Panc1 (cell line): ENCODE measurements at regions not wholly inside any gene's neighbourhood (a gene's known extent, or its start where the extent isn't known, plus 50 kb on each side); places are given as distances from the start of the nearest gene placed in this dataset.
"Not testable (repeated sequence)": the region's sequence is repeated elsewhere in the genome, so short reads cannot be mapped to it uniquely, and the experiment has no call there.

Experiments used
- ATAC-seq: fragments of 200-7000 bp; cut with Tn5 transposase; 2 replicates; pipeline ENCODE4 v1.9.1; 2020; ENCODE audit warnings: mild to moderate bottlenecking, moderate library complexity
- BruUV-seq: library from RNA; stranded (reverse); fragments of 400-500 nt; replicated peaks from 2 replicates; lab custom pipeline; 2021; lab: Mats Ljungman, UMichigan
- CTCF ChIA-PET: fragments of 300-600 bp; sonication (Branson Sonifier 250); formaldehyde crosslinking; loops from one replicate; lab custom pipeline; 2022; ENCODE audit warnings: antibody characterized with exemption; lab: Charles Lee
- POLR2A ChIA-PET: fragments of 300-600 bp; sonication (Branson Sonifier 250); formaldehyde crosslinking; loops from one replicate; lab custom pipeline; 2022; ENCODE audit warnings: antibody characterized with exemption; lab: Charles Lee
- DNase-seq: peaks from one replicate; pipeline ENCODE4 v3.0.0-alpha.2; 2010; ENCODE audit warnings: low read depth, low spot score
- H3K27ac ChIP-seq: 2 replicates; pipeline ENCODE4 v1.5.1; 2011; ENCODE audit warnings: mild to moderate bottlenecking, low read length, inconsistent platforms
- H3K27me3 ChIP-seq: fragments of 200-500 bp; sonication (Bioruptor generic); 2 replicates; pipeline ENCODE4 v1.6.0; 2014; ENCODE audit warnings: low read length, inconsistent platforms; ENCODE audit not compliant: control insufficient read depth, insufficient read depth
- H3K36me3 ChIP-seq: fragments of 200-500 bp; sonication (Bioruptor generic); 2 replicates; pipeline ENCODE4 v1.5.1; 2014; ENCODE audit warnings: inconsistent platforms, mild to moderate bottlenecking, low read length, moderate library complexity; ENCODE audit not compliant: control insufficient read depth, insufficient read depth
- H3K4me1 ChIP-seq: 2 replicates; pipeline ENCODE4 v1.5.1; 2011; ENCODE audit warnings: inconsistent platforms, mild to moderate bottlenecking, low read length, moderate library complexity; ENCODE audit not compliant: control insufficient read depth, insufficient read depth
- H3K4me3 ChIP-seq, 2 experiments: 2 replicates each; pipeline ENCODE4 v1.5.1; 2011 to 2012; ENCODE audit warnings: low read depth in 2 of 2, low read length in 2 of 2, mild to moderate bottlenecking in 2 of 2, inconsistent platforms in 1 of 2, moderate library complexity in 1 of 2
- H3K9me3 ChIP-seq: fragments of 200-500 bp; sonication (Bioruptor generic); 2 replicates; pipeline ENCODE4 v1.5.1; 2014; ENCODE audit warnings: low read depth, mild to moderate bottlenecking, inconsistent platforms, low read length, moderate library complexity; ENCODE audit not compliant: control insufficient read depth, insufficient read depth
- POLR2AphosphoS5 ChIP-seq: IDR thresholded peaks from 2 replicates; pipeline ENCODE4 v1.6.1; 2012; ENCODE audit warnings: mild to moderate bottlenecking, low read depth, low read length, moderate library complexity
- SIN3A ChIP-seq: IDR thresholded peaks from 2 replicates; pipeline ENCODE4 v1.6.1; 2012; ENCODE audit warnings: low read depth, mild to moderate bottlenecking, low read length, moderate library complexity, borderline replicate concordance; ENCODE audit not compliant: insufficient read depth
- TCF7L2 ChIP-seq: IDR thresholded peaks from 2 replicates; pipeline ENCODE4 v1.6.1; 2011; ENCODE audit warnings: mild to moderate bottlenecking, low read depth, low read length, inconsistent platforms
- in situ Hi-C: cut with HindIII; loops from 2 replicates; pipeline ENCODE4 v1.10.0; 2016; ENCODE audit warnings: low sequenced_read_pairs, low pct_unique_long_range_greater_than_20kb
- intact Hi-C: fragments of 100-400 bp; cut with micrococcal nuclease; formaldehyde crosslinking; loops from one replicate; pipeline ENCODE4 v1.10.0; 2022; ENCODE audit not compliant: unreplicated experiment
- TF ChIP-seq, protein P1 (sequence below), 2 experiments: IDR thresholded peaks; 2 replicates each; pipeline ENCODE4 v1.6.1; 2011 to 2012; ENCODE audit warnings: low read depth in 2 of 2, control low read depth in 1 of 2, low read length in 1 of 2, mild to moderate bottlenecking in 1 of 2, moderate library complexity in 1 of 2; ENCODE audit not compliant: insufficient read depth in 1 of 2
- TF ChIP-seq, protein P2 (sequence below): fragments of 450-650 bp; IDR thresholded peaks from 2 replicates; pipeline ENCODE4 v1.5.1; 2017; ENCODE audit warnings: mild to moderate bottlenecking

DNA sequence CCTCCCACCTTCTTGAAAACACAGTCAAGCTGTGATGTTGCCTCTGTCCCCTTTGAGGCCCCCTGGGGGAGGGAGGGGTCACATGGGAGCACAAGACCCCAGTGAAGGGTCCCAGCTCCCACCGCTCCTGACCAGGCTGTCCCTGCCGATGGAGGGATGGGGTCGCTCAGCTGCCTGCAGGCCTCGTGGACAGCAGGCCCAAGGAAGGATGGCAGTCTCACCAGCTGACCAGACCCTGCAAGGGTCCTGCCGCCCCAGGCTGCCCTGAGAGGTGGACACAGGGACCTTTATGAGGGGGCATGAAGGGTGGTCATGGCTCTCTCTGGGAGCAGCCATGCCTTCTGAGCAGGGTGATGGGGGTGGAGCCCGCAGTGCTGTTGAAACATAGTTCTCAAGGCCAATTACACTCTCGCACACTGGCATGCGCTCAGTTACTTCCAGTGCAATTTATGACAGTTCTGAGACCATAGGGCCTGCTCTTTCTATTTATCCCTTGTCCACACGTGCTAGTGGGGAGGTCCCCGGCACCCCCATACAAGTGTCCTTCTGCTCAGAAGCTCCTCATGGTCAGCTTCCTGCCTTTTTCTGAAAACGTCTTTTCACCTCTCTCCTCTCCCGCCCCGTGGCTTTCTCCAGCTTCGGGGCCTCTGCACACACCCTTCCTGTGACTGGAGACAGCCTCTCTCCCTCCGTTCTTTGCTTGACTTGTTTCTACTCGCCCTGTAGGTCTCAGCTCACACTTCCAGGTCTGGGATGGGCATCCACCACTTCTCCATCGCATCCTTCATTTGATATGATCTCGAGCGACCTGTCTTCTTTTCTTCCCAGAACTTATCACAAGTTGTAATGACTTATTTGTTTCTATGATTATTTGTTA lies 313.1 kb downstream of the ADGRD1 start:
- H3K4me1 ChIP-seq, result no peaks in the 10 kb centered on the region
- CTCF ChIA-PET, result no interaction called here

DNA sequence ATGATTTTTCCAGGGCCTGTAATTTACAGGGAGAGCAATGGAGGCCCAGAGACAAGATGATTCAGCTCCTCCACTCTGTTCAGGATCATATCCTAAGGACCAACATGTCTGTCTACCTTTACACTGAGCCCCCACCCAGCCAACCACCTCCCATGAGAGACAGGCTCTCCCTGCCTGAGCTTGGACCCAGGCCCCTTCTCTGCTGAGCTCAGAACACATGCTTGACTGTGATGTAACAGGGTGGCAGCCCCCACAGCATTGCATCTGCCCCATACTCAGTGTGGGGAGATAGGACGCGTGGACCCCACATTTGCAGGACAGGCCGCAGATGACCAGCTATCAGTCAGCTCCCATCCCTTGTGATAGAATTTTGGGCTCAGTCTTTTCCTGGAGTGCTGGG lies 313.9 kb downstream of the ADGRD1 start:
- POLR2A ChIA-PET, result no interaction called here
- Histone ChIP-seq H3K4me1 (no peaks in the 10 kb centered on the region), H3K36me3 (no peaks in the 10 kb centered on the region), H3K4me3 (no peak overlapping the region), H3K27ac (no peak overlapping the region), H3K9me3 (no peaks in the 10 kb centered on the region), H3K27me3 (no peaks in the 10 kb centered on the region; the same call in 1 of the 2 replicates)
- no peak for DNase-seq
- ATAC-seq, result no peak
- CTCF ChIA-PET, result no interaction called here
- no TSS peak for BruUV-seq
- no peak for TF ChIP-seq TCF7L2
- TF ChIP-seq, protein P1, sequence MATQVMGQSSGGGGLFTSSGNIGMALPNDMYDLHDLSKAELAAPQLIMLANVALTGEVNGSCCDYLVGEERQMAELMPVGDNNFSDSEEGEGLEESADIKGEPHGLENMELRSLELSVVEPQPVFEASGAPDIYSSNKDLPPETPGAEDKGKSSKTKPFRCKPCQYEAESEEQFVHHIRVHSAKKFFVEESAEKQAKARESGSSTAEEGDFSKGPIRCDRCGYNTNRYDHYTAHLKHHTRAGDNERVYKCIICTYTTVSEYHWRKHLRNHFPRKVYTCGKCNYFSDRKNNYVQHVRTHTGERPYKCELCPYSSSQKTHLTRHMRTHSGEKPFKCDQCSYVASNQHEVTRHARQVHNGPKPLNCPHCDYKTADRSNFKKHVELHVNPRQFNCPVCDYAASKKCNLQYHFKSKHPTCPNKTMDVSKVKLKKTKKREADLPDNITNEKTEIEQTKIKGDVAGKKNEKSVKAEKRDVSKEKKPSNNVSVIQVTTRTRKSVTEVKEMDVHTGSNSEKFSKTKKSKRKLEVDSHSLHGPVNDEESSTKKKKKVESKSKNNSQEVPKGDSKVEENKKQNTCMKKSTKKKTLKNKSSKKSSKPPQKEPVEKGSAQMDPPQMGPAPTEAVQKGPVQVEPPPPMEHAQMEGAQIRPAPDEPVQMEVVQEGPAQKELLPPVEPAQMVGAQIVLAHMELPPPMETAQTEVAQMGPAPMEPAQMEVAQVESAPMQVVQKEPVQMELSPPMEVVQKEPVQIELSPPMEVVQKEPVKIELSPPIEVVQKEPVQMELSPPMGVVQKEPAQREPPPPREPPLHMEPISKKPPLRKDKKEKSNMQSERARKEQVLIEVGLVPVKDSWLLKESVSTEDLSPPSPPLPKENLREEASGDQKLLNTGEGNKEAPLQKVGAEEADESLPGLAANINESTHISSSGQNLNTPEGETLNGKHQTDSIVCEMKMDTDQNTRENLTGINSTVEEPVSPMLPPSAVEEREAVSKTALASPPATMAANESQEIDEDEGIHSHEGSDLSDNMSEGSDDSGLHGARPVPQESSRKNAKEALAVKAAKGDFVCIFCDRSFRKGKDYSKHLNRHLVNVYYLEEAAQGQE (IDR thresholded peaks at IDR 0.05; ENCODE audit: insufficient read depth in 1 of 2, low read depth in 2 of 2, low read length in 1 of 2), result no peak
- no peak for TF ChIP-seq SIN3A
- no peak for TF ChIP-seq POLR2AphosphoS5
- TF ChIP-seq, protein P2, sequence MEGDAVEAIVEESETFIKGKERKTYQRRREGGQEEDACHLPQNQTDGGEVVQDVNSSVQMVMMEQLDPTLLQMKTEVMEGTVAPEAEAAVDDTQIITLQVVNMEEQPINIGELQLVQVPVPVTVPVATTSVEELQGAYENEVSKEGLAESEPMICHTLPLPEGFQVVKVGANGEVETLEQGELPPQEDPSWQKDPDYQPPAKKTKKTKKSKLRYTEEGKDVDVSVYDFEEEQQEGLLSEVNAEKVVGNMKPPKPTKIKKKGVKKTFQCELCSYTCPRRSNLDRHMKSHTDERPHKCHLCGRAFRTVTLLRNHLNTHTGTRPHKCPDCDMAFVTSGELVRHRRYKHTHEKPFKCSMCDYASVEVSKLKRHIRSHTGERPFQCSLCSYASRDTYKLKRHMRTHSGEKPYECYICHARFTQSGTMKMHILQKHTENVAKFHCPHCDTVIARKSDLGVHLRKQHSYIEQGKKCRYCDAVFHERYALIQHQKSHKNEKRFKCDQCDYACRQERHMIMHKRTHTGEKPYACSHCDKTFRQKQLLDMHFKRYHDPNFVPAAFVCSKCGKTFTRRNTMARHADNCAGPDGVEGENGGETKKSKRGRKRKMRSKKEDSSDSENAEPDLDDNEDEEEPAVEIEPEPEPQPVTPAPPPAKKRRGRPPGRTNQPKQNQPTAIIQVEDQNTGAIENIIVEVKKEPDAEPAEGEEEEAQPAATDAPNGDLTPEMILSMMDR, result no peak
- in situ Hi-C loops, result no loop called here
- intact Hi-C loops, result no loop called here

More for the DNA sequence above, 313.1 kb downstream of the ADGRD1 start:
- no peaks in the 10 kb centered on the region for H3K36me3 ChIP-seq
- no peaks in the 10 kb centered on the region for H3K9me3 ChIP-seq
- no peak for ATAC-seq
- H3K27me3 ChIP-seq, result no peaks in the 10 kb centered on the region; the same call in 1 of the 2 replicates
- intact Hi-C loops, result no loop called here
- in situ Hi-C loops, result no loop called here
- TF ChIP-seq, protein P1 (IDR thresholded peaks at IDR 0.05; ENCODE audit: insufficient read depth in 1 of 2, low read depth in 2 of 2, low read length in 1 of 2), result no peak
- no peak for TF ChIP-seq POLR2AphosphoS5
- no peak for TF ChIP-seq SIN3A
- TF ChIP-seq, protein P2, result no peak
- no peak for TF ChIP-seq TCF7L2
- no TSS peak for BruUV-seq
- H3K4me3 ChIP-seq, result no peak overlapping the region
- DNase-seq, result no peak
- POLR2A ChIA-PET, result interaction anchor here (0.5 kb wide), 1 partner anchor 22 kb away, joined by 3 read pairs; no protein-coding TSS in a partner anchor
- no peak overlapping the region for H3K27ac ChIP-seq

DNA sequence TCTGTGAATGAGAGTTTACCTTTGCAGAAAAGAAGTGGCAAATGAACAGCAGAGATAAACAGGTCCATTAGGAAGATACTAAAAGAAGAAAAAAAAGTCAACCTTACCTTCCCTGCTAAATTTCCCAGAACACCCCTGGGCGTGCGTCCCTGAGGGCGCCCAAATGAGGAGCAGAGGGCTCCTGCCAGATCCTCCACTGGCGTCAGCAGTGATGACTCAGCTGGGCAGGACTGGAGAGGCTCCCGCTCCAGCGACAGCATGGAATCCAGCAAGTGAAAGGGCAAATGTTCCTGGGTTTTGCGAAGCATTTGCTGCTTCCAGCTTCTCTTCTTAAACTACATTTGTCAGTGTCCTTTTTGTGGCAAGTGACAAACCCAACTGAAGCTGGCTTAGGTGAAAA lies 314.4 kb downstream of the ADGRD1 start:
- H3K9me3 ChIP-seq, H3K4me3 ChIP-seq, CTCF ChIA-PET, H3K4me1 ChIP-seq, intact Hi-C loops, BruUV-seq, POLR2A ChIA-PET, H3K36me3 ChIP-seq, ATAC-seq, H3K27ac ChIP-seq, H3K27me3 ChIP-seq, in situ Hi-C loops, DNase-seq: not testable (repeated sequence)
